Cerebellar cortex (tissue), 1 donor: ENCODE measurements at regions not wholly inside any gene's neighbourhood (a gene's known extent, or its start where the extent isn't known, plus 50 kb on each side); places are given as distances from the start of the nearest gene placed in this dataset.

Experiments used
- DNase-seq: peaks from one replicate; pipeline ENCODE4 v3.0.0-alpha.2; 2015; ENCODE audit warnings: low spot score

DNA sequence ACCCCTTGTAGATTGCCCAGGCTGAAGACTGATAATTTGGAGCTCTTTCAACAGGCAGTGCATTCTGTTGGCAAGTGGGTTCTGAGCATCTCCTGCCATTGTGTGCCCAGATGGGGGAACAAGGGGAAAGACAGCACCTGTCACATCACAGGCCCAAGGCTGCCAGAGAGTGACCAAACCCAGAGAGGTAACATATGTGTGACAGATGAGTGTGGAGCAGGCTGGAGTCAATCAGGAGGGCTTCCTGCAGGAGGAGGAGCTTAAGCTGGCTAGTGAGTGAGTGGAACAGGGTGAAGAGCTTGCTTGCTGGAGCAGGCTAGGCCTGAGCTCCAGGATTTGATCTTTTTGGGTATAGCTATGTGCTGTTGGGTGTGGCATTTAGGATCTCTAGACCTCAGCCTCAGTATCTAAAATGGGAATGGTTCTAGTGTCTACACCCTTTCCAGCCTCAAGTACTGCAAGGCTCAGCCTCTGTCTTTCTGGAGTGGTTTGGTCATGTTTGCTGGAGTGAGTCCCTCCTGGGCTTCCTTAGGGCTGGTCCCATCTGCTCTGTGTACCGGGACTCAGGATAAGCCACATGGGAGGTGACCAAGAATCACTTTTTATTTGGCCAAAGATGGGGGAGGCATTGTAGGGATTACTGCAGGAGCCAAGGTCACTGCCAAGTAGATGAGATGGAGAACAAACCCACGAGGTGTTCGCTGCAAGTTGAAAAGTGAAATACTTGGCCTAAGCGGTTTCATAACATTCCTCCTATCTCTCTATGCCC is 152.4 kb upstream of the TSHZ3 start:
- no peak for DNase-seq

DNA sequence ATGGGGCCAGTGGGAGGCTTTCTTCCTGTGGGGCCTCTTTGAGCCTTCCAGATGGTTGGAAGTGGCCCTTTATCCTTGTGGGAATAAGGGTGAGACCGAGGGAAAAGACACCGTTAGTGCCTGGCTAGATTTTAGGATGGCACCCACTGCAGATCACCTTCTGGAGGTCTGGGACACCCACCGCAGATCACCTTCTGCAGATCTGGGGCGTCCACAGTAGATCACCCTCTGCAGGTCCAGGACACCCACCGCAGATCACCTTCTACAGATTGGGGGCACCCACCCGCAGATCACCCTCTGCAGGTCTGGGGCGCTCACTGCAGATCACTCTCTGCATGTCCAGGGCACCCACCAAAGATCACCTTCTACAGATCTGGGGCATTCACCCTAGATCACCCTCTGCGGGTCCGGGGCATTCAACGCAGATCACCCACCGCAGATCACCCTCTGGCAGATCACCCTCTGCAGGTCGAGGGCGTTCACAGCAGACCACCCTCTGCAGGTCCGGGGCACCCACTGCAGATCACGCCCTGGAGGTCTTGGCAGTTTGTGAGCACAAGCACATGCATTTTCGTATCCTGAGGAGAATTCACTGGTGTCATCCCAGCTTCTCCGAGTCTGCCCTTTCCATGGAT is 153.4 kb upstream of the TSHZ3 start:
- no peak for DNase-seq

DNA sequence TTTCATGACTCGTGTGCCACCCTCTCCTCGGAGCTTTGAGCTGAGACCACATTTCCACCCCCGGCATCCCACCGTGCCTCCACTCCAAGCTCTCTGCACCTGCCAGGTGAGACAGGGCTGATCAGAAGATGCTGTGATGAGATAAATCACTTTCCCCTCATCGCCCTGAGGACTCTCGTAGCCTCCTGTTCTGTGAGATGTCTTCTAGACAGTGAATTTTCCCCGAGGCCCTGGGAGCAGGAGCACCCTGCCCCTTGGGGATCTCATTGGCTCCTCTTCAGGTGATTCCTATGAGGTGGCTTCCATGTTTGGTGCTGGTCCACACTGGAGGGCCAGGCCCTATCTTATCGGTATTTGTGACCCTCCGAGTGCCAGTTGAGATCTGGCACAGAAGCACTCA is 154.0 kb upstream of the TSHZ3 start:
- no peak for DNase-seq

DNA sequence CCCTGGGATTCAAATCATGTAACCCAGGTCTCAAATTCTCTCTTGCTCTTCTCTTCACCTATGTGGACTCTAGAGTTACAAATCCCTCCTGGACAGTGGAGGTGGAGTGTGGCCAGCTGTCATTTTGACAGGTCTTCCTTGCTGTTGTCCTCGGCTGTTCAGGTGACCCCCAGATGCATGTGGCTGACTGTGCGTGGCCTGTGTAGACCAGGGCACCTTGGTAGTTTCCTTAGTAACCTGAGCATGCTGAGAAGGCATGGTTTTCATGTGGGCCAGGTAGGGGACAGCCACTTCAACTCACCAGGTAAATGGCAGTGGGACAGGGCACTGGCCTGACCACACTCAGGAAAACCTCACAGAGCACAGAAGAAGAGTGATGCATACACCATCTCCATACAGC is 155.0 kb upstream of the TSHZ3 start:
- no peak for DNase-seq

DNA sequence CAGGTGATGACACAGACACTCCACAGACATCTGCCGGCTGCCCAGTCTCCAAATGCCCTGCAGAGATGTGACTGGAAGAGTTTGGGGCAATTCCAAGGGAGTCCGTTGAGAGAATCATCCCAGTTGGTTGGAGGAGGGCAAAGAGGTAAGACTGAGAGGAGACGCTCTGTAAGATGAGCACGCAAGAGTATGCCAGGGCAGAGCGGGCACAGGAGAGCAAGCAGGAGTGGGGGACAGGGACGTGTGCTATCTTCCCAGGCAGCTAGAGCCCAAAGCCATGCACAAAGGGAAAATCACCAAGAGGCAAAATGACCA is 156.3 kb upstream of the TSHZ3 start:
- no peak for DNase-seq

DNA sequence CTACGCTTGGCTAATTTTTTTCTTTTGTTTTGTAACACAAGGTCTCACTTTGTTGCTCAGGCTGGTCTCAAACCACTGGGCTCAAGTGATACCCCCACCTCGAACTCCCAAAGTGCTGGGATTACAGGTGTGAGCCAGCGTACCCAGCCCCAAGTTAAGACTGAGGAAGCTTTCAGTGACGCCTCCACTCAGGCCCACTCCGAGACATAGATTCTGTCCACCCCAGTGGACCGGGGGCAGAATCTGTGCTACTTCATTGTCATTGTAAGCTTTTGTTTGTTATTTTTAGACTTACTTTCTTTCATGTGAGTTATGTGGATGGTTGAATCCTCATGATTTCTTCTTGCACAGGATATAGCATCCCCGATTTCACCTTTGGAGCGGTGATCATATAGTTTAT is 156.9 kb upstream of the TSHZ3 start:
- no peak for DNase-seq

DNA sequence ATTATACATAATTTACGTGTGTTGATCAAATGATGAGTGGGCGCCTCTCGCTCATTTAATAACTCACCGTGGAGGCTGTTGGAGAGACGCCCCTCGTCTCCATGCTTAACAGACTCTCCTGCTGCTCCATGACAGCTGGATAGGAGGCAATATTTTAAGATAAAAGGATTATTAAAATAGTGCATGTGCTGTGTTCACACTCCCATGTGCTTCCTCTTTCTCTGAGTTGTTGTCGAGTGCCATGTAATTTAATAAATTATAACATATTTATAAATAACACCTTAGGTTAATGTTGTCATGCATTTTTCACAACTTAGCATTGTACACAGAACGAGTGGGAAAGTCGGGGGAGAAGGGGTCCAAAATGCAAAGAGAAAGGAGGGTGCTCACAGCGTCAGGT is 161.4 kb upstream of the TSHZ3 start:
- no peak for DNase-seq

DNA sequence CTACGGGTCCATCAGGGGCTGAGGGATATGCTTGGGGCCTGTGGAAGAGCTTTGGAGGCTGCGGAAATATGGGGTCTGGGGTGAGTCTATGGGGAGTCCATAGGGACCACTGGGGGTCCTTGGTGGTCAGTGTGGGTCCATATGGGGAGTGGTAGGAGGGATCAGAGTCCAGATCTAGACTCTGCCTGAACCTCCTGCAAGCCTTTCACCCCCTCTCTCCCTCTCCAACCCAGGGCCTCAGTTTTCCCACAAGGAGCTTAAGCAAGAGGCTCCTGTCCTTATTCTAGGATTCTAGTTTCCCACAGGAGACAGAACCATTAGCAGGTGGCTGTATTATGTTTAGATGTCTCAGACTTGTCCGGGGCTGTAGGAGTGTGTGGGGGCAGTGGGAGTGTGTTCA is 161.9 kb upstream of the TSHZ3 start:
- no peak for DNase-seq

DNA sequence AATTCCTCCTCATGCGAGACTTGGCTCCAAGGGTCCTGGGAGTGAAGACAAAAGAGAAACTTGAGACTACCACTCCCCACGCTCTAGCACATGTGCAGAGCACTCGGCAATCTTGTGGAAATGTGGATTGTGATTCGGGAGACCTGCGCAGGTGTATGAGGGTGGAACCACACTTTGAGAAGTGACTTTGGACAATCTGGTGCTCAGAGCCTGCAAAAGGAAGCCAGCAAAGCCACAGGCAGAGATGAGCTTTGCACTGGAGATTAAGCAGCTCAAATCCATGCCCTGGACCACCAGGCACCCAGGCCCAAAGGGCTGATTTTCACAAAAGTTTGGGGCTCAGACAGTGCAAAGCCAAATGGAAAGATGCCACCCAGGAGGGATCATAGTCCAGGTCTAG is 162.5 kb upstream of the TSHZ3 start:
- DNase-seq, result no peak

DNA sequence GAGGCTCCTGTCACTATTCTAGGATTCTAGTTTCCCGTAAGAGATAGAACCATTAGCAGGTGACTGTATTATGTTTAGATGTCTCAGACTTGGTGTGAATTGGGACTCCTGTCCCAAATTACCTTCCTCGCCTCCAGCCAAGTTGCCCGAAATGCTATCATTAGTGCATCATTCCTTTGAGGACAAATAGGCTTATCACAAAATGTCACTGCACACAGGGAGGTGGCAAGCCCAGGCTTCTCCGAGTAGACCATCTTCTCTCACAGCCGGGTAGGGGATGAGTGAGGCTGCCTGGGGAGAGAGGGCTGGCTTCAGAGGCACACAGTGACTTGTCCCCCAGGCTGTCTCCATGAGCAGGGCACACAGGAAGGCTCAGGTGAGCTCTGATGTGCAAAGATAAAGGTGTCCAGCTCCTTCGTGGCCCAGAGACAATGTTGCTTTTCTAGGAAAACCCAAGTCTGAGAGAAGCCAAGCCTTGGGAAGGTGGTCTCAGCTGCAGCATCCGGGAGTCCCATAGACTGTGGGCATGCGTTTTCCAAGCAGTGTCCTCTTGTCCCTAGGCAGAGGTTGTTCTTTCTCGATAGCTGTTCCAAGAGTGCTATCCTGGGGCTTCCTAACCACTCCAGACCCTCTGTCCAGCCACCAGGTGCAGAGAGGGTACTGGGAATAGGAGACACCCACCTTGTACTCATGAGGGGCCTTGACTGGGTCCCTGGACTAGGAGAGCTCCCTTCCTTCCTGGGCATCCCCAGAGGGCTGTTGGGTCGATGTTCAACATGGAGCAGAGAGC is 163.1 kb upstream of the TSHZ3 start:
- no peak for DNase-seq

DNA sequence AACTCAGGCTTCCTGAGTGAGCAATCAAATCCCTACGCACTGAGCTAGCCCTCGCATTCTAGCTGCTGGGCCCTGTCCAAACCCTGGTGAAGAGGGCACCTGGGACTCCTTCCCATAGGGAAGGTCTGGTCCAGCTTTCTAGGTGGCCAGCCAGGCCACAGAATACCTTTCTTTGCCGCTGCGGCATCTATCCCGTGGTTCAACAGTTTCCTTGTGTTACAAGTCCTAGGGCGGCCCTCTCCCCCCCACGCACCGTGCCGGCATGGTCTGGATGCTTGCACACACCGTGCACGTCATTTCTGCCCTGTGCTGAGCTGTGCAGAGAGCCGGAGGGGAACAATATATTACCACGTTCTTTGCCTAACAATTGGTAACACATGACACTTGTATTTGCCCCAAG is 164.6 kb upstream of the TSHZ3 start:
- DNase-seq, result no peak

DNA sequence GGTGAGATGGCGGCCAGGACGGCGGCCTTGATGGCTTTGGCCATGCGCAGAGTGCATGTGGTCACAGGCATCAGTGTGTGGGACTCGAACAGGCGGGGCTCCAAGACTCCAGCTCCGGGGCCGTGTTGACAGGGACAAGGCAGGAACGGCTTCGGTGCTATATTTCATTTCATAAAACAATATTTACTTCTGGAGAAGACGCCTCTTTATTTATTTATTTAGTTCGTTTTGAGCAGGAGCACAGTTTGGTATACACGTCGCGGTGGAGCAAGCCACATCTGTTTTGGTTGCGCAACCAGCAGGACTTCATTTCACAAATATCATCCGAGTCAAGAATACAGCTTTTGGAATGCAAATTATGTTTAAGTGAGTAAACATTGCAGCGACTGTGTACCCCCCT is 166.7 kb upstream of the TSHZ3 start:
- no peak for DNase-seq

DNA sequence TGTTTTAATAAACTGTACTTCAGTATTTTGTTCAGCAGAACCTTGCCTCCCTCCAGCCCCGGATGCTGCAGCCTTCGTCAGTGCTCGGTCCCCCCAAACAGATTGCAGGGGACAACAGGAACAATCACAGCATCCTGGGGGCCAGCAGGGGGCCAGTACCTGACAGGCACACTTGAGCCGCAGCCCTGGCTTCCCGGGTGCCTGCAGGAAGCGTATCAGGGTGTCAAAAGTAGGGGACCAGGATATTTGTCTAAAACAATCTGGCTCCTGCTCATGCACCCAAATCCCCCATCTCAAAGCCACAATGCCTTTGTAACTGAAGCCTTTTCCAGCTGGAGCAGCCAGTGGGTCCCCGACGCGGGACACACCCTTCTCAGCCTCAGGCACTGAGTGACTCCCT is 167.5 kb upstream of the TSHZ3 start:
- no peak for DNase-seq

DNA sequence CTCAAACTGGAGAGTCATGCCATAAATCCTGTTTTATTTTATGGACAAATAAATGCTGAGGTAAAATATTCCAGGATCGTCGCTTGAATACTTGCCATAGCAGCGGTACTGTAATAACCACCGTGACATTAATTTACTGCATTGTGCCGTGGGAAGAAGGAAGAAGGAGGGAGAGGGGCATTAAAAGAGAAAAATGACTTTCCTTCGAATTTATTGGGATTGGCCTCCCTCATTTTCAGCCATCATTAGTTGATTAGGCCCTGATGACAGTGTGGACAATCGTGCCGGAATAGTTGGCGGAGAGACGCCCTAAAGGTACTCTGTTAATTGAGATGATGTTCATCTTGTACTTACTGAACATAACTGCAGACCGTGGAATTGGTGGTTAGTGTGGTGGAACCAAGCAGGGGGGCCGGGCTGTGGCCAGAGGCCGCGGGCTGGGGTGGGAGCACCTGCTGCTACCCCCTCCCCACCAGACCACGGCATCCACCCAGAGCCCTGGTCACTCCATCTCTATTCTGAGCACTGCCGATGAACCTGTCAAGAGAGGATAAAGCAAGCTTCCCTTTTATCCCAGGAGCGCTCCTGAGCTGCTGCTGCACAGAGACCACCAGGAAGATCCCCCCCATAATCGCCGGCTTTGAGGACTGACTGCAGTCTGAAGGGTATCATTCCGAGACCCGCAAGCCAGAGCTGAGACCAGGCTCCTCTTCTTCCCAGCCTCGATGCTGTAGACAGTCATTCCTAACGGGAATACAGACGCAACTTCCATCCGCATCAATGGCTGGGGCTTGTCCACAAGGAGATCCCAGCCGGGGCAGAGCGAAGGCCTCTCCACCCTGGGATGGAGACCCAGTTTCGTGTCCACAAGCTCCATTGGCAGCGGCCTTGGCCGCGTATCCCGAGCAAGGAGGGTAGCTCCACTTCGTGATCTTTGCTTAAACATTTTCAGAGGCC is 168.3 kb upstream of the TSHZ3 start:
- DNase-seq, result no peak

DNA sequence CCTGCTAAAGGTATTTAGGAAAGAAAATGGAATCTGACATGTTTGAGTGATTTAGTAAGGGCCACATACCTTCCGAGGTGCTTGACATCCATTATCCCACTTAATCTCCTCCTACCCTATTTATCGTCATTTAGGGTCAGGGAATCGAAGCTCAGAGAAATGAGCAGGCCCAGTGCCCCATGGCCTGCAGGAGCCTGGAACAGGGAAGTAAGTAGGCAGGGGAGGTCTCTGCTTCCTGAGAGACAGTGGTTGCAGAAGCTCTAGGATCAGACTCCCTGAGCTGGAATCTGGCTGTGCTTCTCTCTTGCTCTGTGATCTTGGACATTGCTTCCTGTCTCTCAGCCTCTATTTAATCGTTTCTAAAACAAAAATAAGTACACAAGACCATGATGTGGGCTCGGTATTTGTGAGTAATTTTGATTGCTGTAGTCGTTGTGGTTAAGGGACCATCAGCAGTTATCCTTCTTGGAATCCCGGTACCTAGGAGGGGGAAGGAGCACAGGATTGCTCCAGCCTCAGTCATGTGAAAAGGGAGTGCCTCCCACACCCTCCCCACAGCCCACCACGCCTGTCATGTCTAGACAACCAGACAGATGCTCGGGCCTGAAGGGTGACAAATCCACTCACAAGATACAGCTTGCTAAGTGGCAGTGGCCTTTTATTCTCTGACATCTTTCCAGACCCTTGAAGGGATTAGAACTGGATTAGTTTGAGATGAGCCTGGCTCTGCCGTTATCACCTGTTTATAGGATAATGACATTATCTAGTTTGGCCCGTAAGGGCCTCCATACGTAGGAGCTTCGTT is 169.2 kb upstream of the TSHZ3 start:
- no peak for DNase-seq

DNA sequence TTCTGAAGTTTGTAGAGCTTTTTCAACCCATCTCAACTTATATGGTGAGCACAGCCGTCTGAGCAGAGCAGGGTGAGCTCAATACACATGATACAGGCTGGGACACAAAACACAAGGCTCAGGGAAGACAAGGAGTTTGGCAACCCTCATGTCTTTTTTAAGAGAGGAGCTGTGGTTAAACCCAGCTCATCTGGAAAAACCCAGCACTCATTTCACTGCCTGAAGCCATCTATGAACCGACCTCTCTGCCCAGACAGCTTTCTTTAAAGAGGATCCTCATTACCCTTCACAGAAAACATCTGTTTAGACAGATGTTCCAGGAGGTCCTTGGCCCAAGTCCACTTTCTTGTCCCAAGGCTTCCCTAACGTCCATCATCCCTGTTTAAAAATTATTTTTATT is 170.0 kb upstream of the TSHZ3 start:
- no peak for DNase-seq

DNA sequence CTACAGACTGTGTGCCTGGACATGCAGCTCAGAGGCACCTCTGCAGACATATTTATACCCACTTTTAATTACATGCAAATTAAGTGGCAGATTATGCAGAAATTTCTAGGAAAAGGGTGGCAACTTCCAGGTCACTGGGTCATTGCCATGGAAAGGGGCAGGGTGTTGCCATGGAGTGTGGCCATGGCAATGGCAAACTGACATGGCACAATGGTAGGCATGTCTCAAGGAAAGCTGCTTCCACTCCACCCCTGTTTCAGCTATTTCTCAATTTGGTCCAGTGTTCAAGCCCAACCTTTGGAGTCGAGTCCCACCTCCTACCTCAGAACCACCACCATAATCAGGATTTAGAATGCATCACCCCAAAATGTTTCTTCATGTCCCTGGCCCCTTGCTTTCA is 170.7 kb upstream of the TSHZ3 start:
- no peak for DNase-seq

DNA sequence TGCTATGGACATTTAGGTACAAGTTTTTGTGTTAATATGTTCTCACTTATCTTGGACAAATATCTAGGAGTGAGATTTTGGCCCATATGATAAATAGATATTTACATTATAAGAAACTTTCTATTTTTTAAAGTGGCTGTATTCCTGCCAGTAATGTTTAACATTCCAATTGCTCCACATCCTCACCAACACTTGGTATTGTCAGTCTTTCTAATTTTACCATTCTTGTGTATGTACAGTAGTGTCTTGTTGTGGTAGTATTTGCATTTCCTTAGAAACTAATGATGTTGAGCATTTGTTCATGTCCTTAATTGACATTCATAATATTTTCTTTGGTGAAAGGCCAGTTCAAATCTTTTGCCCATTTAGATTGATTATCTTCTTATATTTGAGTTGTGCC is 171.4 kb upstream of the TSHZ3 start:
- DNase-seq, result no peak

DNA sequence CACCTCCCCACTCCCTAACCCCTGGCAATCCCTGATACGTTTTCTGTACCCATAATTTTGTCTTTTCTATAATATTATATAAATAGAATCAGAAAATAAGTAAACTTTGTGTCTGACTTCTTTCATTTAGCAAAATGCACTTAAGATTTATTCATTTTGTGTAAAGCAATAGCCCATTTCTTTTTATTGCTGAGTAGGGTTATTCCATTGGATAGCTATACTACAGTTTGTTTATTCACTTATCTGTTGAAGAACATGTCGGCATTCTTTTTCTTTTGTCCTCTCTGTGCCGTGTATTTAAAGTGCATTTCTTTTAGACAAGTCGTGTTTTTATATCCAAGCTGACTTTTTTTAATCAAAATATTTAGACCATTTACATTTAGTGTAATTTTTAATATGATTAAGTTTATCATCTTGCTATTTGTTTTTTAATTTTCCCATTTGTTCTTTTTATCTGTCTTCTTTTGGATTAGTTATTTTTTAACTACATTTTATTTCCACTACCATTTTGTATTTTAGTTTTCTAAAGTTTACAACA is 176.4 kb upstream of the TSHZ3 start:
- DNase-seq, result no peak

DNA sequence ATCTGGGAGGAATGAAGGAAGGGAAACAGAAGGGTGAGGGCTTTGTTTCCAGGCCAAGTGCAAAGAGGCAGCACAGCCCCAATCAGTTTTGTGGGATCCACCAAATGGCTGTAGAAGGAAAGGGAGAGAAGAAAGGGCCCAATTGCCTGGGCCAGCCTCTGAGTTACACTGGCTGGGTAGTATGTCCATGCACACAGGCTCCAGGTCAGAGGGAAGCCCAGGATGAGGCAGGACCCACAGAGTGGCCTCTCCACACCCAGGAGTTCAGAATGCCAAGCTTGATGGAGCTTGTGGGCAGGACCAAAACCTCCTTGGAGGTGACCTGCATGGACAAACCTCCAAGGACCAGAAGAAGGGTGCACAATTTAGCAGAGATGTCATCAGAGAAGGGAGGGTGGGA is 178.2 kb upstream of the TSHZ3 start:
- DNase-seq, result no peak

DNA sequence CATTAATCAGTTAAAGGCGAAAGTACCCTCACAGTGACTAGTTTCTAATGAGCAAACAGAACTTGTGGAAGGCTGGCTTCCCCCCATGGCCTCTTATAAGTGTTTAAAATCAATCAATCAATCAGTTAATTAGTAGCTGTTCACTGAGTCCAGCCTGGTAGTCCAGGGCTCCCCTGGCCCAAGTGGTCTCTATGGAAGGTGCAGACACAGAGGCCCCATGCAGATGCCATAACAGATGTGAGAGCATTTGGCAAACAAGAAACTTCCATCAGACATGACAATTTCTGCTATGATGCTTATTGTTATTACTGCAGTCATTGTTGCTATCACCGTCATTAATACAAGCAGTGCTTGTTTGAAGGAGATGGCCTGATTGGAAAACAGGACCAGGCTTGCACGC is 179.0 kb upstream of the TSHZ3 start:
- DNase-seq, result no peak
